MM.1S (cell line): ENCODE measurements at regions not wholly inside any gene's neighbourhood (a gene's known extent, or its start where the extent isn't known, plus 50 kb on each side); places are given as distances from the start of the nearest gene placed in this dataset.

Experiments
- DNase-seq: peaks from one replicate; pipeline ENCODE4 v3.0.0-alpha.2; 2015
- H2AFZ ChIP-seq: fragments of 300-600 bp; sonication (generic); 2 replicates; pipeline ENCODE4 v1.6.0; 2016; ENCODE audit warnings: antibody characterized with exemption, low read length
- H3F3A ChIP-seq: fragments of 300-600 bp; sonication (generic); 2 replicates; pipeline ENCODE4 v1.6.1; 2016; ENCODE audit warnings: mild to moderate bottlenecking, antibody characterized with exemption, low read length, moderate library complexity, mixed read lengths; ENCODE audit not compliant: insufficient read depth
- H3K27ac ChIP-seq: fragments of 300-600 bp; sonication (generic); 2 replicates; pipeline ENCODE4 v1.5.1; 2016; ENCODE audit warnings: mild to moderate bottlenecking, low read length
- H3K27me3 ChIP-seq: fragments of 300-600 bp; sonication (generic); replicated peaks from 2 replicates; pipeline ENCODE4 v1.6.0; 2016; ENCODE audit warnings: low read length; ENCODE audit not compliant: insufficient read depth
- H3K36me3 ChIP-seq: fragments of 300-600 bp; sonication (generic); replicated peaks from 2 replicates; pipeline ENCODE4 v1.6.1; 2016; ENCODE audit warnings: mild to moderate bottlenecking, low read length, mixed read lengths; ENCODE audit not compliant: insufficient read depth
- H3K4me1 ChIP-seq: fragments of 300-600 bp; sonication (generic); 2 replicates; pipeline ENCODE4 v1.6.1; 2016; ENCODE audit warnings: low read length, mixed read lengths
- H3K4me2 ChIP-seq: fragments of 300-600 bp; sonication (generic); 2 replicates; pipeline ENCODE4 v1.6.0; 2016; ENCODE audit warnings: low read depth, low read length
- H3K4me3 ChIP-seq: fragments of 300-600 bp; sonication (generic); 2 replicates; pipeline ENCODE4 v1.5.1; 2016; ENCODE audit warnings: low read length, mixed read lengths
- H3K79me2 ChIP-seq: fragments of 300-600 bp; sonication (generic); 2 replicates; pipeline ENCODE4 v1.6.1; 2016; ENCODE audit warnings: mixed run types, low read length, mixed read lengths
- H3K9ac ChIP-seq: fragments of 300-600 bp; sonication (generic); 2 replicates; pipeline ENCODE4 v1.6.1; 2016; ENCODE audit warnings: low read length, mixed read lengths
- H3K9me2 ChIP-seq: fragments of 300-600 bp; sonication (generic); replicated peaks from 2 replicates; pipeline ENCODE4 v1.6.1; 2016; ENCODE audit warnings: mild to moderate bottlenecking, low read length, mixed read lengths; ENCODE audit not compliant: insufficient read depth
- H3K9me3 ChIP-seq: fragments of 300-600 bp; sonication (generic); replicated peaks from 2 replicates; pipeline ENCODE4 v1.6.1; 2016; ENCODE audit warnings: mild to moderate bottlenecking, low read length, mixed read lengths; ENCODE audit not compliant: insufficient read depth
- H4K20me1 ChIP-seq: fragments of 300-600 bp; sonication (generic); 2 replicates; pipeline ENCODE4 v1.6.1; 2016; ENCODE audit warnings: mild to moderate bottlenecking, low read length, moderate library complexity, mixed read lengths; ENCODE audit not compliant: insufficient read depth
- CTCF ChIP-seq: fragments of 300-600 bp; sonication (generic); IDR thresholded peaks from 2 replicates; pipeline ENCODE4 v1.5.1; 2016; ENCODE audit warnings: antibody characterized with exemption, low read length, mixed read lengths
- EZH2 ChIP-seq: fragments of 300-600 bp; sonication (generic); optimal IDR thresholded peaks from 2 replicates; pipeline ENCODE3; 2017; ENCODE audit warnings: low read depth, mild to moderate bottlenecking, antibody characterized with exemption, low read length, mixed read lengths
- EZH2phosphoT487 ChIP-seq: fragments of 300-600 bp; sonication (generic); IDR thresholded peaks from 2 replicates; pipeline ENCODE4 v1.6.1; 2018; ENCODE audit warnings: antibody characterized with exemption, low read length

- Histone ChIP-seq H3K9ac (no peak overlapping the region), H3K27me3 (no peaks in the 10 kb centered on the region), H3K9me3 (no peaks in the 10 kb centered on the region), H3K4me3 (no peak overlapping the region), H3K27ac (no peak overlapping the region), H4K20me1 (no peaks in the 10 kb centered on the region), H3K36me3 (no peaks in the 10 kb centered on the region), H3F3A (no peaks in the 10 kb centered on the region), H3K4me1 (no peaks in the 10 kb centered on the region), H2AFZ (no peak overlapping the region), H3K9me2 (no peaks in the 10 kb centered on the region), H3K79me2 (no peaks in the 10 kb centered on the region), H3K4me2 (no peak overlapping the region)
- DNase-seq = no peak
- TF ChIP-seq EZH2 (no peak), EZH2phosphoT487 (no peak), CTCF (no peak)
Observed at GRCh38 chr13:73741742-73742141, 392.5 kb downstream of the KLF12 start.

- H3K9me2 ChIP-seq = no peaks in the 10 kb centered on the region
- H3F3A ChIP-seq = no peaks in the 10 kb centered on the region
- no peaks in the 10 kb centered on the region for H3K79me2 ChIP-seq
- H3K36me3 ChIP-seq = no peaks in the 10 kb centered on the region
- H3K4me3 ChIP-seq = no peak overlapping the region
- H3K4me2 ChIP-seq = no peak overlapping the region
- H4K20me1 ChIP-seq = no peaks in the 10 kb centered on the region
- H3K9ac ChIP-seq = no peak overlapping the region
- H3K27ac ChIP-seq = no peak overlapping the region
- H3K4me1 ChIP-seq = no peaks in the 10 kb centered on the region
- no peak for DNase-seq
- H3K9me3 ChIP-seq = no peaks in the 10 kb centered on the region
- no peak overlapping the region for H2AFZ ChIP-seq
- no peaks in the 10 kb centered on the region for H3K27me3 ChIP-seq
- TF ChIP-seq EZH2phosphoT487 (no peak), EZH2 (no peak), CTCF (no peak)
Observed at GRCh38 chr13:73741111-73741510, 393.1 kb downstream of the KLF12 start.

GRCh38 chr13:73740666-73741065 lies 393.5 kb downstream of the KLF12 start:
- no peak overlapping the region for H2AFZ ChIP-seq
- H3K4me2 ChIP-seq = no peak overlapping the region
- no peaks in the 10 kb centered on the region for H3K27me3 ChIP-seq
- H3K27ac ChIP-seq = no peak overlapping the region
- H3K4me1 ChIP-seq = no peaks in the 10 kb centered on the region
- H3K4me3 ChIP-seq = no peak overlapping the region
- TF ChIP-seq EZH2phosphoT487 = no peak
- no peak for TF ChIP-seq EZH2
- TF ChIP-seq CTCF = no peak
- no peak for DNase-seq
- no peak overlapping the region for H3K9ac ChIP-seq
- H4K20me1 ChIP-seq = no peaks in the 10 kb centered on the region
- no peaks in the 10 kb centered on the region for H3K79me2 ChIP-seq
- H3K9me2 ChIP-seq = no peaks in the 10 kb centered on the region
- H3F3A ChIP-seq = no peaks in the 10 kb centered on the region
- H3K9me3 ChIP-seq = no peaks in the 10 kb centered on the region
- H3K36me3 ChIP-seq = no peaks in the 10 kb centered on the region
